ENCODE measurements at regions not wholly inside any gene's neighbourhood (a gene's known extent, or its start where the extent isn't known, plus 50 kb on each side); places are given as distances from the start of the nearest gene placed in this dataset.

DNA sequence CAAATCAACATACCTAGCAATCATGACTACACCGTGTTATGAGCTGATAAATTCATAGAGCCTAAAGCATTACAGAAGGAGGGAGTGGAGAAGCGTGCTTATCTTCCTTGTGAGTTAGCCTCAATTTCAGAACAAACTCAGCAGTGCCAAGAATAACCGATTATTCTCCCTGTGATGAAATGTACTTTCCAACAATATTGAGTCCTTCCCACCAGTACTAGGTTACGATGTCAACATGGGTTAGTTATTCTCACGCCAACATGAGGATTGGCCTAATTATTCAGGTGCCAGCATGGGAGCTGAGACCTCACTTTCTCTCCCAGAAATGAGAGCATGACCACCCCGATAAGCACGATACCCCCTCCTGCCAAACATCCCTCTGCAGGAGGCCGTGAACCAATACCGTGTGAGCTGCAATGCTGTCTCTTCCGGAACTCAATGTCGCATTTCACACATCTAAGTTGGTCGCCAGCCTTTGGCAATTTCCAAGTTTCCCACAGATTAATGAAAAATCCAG lies 193.7 kb downstream of the ENC1 start:
- Histone ChIP-seq H3K27me3 (replicated peaks; ENCODE audit: insufficient read depth, low read depth, low read length, poor library complexity) (no peaks in the 10 kb centered on the region), H3K4me3 (ENCODE audit: low read depth, low read length, poor library complexity, severe bottlenecking) (no peak overlapping the region), H3K4me1 (ENCODE audit: insufficient read depth, low read length, poor library complexity, severe bottlenecking) (no peaks in the 10 kb centered on the region), H3K27ac (ENCODE audit: low read depth, low read length, poor library complexity, severe bottlenecking) (no peak overlapping the region), H3K36me3 (ENCODE audit: insufficient read depth, low read length, poor library complexity, severe bottlenecking) (no peaks in the 10 kb centered on the region), H3K9me3 (ENCODE audit: low read depth, low read length, poor library complexity, severe bottlenecking) (no peaks in the 10 kb centered on the region)
- POLR2A ChIA-PET (ENCODE audit: low non-redundant PET) = no interaction called here
- DNase-seq (ENCODE audit: low spot score) = no peak
- intact Hi-C loops (cut with micrococcal nuclease; ENCODE audit: unreplicated experiment) = no loop called here
- BruUV-seq (replicated peaks) = no TSS peak
- CTCF ChIA-PET = no interaction called here
- no peak for TF ChIP-seq EZH2 (IDR thresholded peaks at IDR 0.05; ENCODE audit: borderline replicate concordance, low read depth, low read length, poor library complexity, severe bottlenecking)
- TF ChIP-seq, protein P1, sequence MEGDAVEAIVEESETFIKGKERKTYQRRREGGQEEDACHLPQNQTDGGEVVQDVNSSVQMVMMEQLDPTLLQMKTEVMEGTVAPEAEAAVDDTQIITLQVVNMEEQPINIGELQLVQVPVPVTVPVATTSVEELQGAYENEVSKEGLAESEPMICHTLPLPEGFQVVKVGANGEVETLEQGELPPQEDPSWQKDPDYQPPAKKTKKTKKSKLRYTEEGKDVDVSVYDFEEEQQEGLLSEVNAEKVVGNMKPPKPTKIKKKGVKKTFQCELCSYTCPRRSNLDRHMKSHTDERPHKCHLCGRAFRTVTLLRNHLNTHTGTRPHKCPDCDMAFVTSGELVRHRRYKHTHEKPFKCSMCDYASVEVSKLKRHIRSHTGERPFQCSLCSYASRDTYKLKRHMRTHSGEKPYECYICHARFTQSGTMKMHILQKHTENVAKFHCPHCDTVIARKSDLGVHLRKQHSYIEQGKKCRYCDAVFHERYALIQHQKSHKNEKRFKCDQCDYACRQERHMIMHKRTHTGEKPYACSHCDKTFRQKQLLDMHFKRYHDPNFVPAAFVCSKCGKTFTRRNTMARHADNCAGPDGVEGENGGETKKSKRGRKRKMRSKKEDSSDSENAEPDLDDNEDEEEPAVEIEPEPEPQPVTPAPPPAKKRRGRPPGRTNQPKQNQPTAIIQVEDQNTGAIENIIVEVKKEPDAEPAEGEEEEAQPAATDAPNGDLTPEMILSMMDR (conservative IDR thresholded peaks at IDR 0.05; ENCODE audit: low read depth, low read length) = no peak

DNA sequence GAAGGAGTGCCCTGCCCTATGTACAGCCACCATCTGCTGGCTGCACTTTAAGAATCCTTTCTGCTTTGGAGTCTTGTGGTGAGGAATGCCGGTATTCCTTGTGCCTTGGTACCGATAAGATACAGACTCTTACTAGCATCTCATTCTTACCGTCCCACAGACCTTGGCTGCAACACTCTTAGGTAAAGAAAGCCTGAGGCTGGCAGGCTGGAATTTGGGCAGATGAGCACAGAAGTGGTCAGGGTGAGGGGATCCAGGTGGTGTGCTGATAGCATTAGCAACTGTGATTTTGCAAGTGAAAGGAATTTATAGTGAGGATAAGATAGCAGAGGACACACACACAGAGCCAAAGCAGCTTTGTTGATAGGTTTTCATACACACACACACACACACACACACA lies 198.1 kb downstream of the ENC1 start:
- POLR2A ChIA-PET (ENCODE audit: low non-redundant PET) = interaction anchor here (0.6 to 0.7 kb wide), 2 partner anchors 9 to 22 kb away, joined by 6 read pairs; no protein-coding TSS in a partner anchor
- Histone ChIP-seq H3K36me3 (ENCODE audit: insufficient read depth, low read length, poor library complexity, severe bottlenecking) (no peaks in the 10 kb centered on the region), H3K27ac (ENCODE audit: low read depth, low read length, poor library complexity, severe bottlenecking) (no peak overlapping the region), H3K27me3 (replicated peaks; ENCODE audit: insufficient read depth, low read depth, low read length, poor library complexity) (no peaks in the 10 kb centered on the region), H3K4me1 (ENCODE audit: insufficient read depth, low read length, poor library complexity, severe bottlenecking) (no peaks in the 10 kb centered on the region), H3K4me3 (ENCODE audit: low read depth, low read length, poor library complexity, severe bottlenecking) (no peak overlapping the region), H3K9me3 (ENCODE audit: low read depth, low read length, poor library complexity, severe bottlenecking) (no peaks in the 10 kb centered on the region)
- no TSS peak for BruUV-seq (replicated peaks)
- DNase-seq (ENCODE audit: low spot score) = no peak
- CTCF ChIA-PET = no interaction called here
- intact Hi-C loops (cut with micrococcal nuclease; ENCODE audit: unreplicated experiment) = no loop called here
- no peak for TF ChIP-seq EZH2 (IDR thresholded peaks at IDR 0.05; ENCODE audit: borderline replicate concordance, low read depth, low read length, poor library complexity, severe bottlenecking)
- TF ChIP-seq, protein P1 (conservative IDR thresholded peaks at IDR 0.05; ENCODE audit: low read depth, low read length) = no peak

DNA sequence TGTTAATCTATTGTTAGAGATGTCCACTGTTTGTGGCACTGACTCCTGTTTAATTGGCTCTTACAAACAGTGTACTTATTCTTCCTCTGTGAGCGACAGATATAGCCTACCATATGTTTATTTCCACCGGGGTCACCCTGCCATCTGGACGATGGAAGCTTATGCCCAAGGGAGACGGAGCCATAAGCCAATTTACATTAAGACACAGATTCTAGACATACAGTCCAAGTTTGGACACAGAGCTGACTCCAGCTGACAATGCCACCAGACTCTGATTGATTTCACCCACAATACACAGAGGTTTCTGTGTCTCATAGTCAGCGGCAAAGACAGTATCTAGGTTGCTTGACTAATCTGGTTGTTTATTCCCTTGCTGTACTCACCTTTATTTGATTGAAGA lies 198.9 kb downstream of the ENC1 start:
- no peak for DNase-seq (ENCODE audit: low spot score)
- ChIA-PET CTCF (no interaction called here), POLR2A (ENCODE audit: low non-redundant PET) (no interaction called here)
- TF ChIP-seq, protein P1 (conservative IDR thresholded peaks at IDR 0.05; ENCODE audit: low read depth, low read length) = no peak
- no peak for TF ChIP-seq EZH2 (IDR thresholded peaks at IDR 0.05; ENCODE audit: borderline replicate concordance, low read depth, low read length, poor library complexity, severe bottlenecking)
- intact Hi-C loops (cut with micrococcal nuclease; ENCODE audit: unreplicated experiment) = no loop called here
- Histone ChIP-seq H3K9me3 (ENCODE audit: low read depth, low read length, poor library complexity, severe bottlenecking) (no peaks in the 10 kb centered on the region), H3K27ac (ENCODE audit: low read depth, low read length, poor library complexity, severe bottlenecking) (no peak overlapping the region), H3K36me3 (ENCODE audit: insufficient read depth, low read length, poor library complexity, severe bottlenecking) (no peaks in the 10 kb centered on the region), H3K4me1 (ENCODE audit: insufficient read depth, low read length, poor library complexity, severe bottlenecking) (no peaks in the 10 kb centered on the region), H3K27me3 (replicated peaks; ENCODE audit: insufficient read depth, low read depth, low read length, poor library complexity) (no peaks in the 10 kb centered on the region), H3K4me3 (ENCODE audit: low read depth, low read length, poor library complexity, severe bottlenecking) (no peak overlapping the region)
- no TSS peak for BruUV-seq (replicated peaks)
